ENCODE measurements at regions not wholly inside any gene's neighbourhood (a gene's known extent, or its start where the extent isn't known, plus 50 kb on each side); places are given as distances from the start of the nearest gene placed in this dataset.

- Histone ChIP-seq H3K4me1 (ENCODE audit: control insufficient read depth, insufficient read depth, low read length) (no peaks in the 10 kb centered on the region), H3K27ac (ENCODE audit: extremely low read depth, low read depth, low read length) (no peak overlapping the region), H3K36me3 (ENCODE audit: control insufficient read depth in 2 of 2, insufficient read depth in 1 of 2, low read length in 2 of 2) (no peaks in the 10 kb centered on the region), H3K9me3 (ENCODE audit: control insufficient read depth, insufficient read depth, low read depth, low read length) (no peaks in the 10 kb centered on the region), H3K4me3 (ENCODE audit: low read depth, low read length) (no peak overlapping the region)
- ChIA-PET POLR2A (no interaction called here), CTCF (no interaction called here)
- TF ChIP-seq ZNF610 (tag by site-specific recombination; IDR thresholded peaks at IDR 0.05; ENCODE audit: borderline replicate concordance) (no peak), SCRT1 (tag by site-specific recombination; IDR thresholded peaks at IDR 0.05; ENCODE audit: borderline replicate concordance) (no peak), ZFHX2 (tag by site-specific recombination; conservative IDR thresholded peaks at IDR 0.05) (no peak), ZNF140 (tag by site-specific recombination; IDR thresholded peaks at IDR 0.05) (no peak), MEIS1 (CRISPR knock-in tag; IDR thresholded peaks at IDR 0.05; ENCODE audit: borderline replicate concordance) (no peak), ZNF324 (tag by site-specific recombination; IDR thresholded peaks at IDR 0.05) (no peak), ZNF768 (tag by site-specific recombination; IDR thresholded peaks at IDR 0.05) (no peak), YY1 (tag by site-specific recombination; IDR thresholded peaks at IDR 0.05) (no peak), ZNF114 (tag by site-specific recombination; IDR thresholded peaks at IDR 0.05) (no peak), ZNF624 (tag by site-specific recombination; IDR thresholded peaks at IDR 0.05) (no peak), OSR2 (tag by site-specific recombination; IDR thresholded peaks at IDR 0.05) (no peak), IKZF3 (tag by site-specific recombination; IDR thresholded peaks at IDR 0.05) (no peak), WT1 (tag by site-specific recombination; IDR thresholded peaks at IDR 0.05) (no peak), HOXA7 (CRISPR knock-in tag; IDR thresholded peaks at IDR 0.05; ENCODE audit: borderline replicate concordance) (no peak), ZFP37 (tag by site-specific recombination; IDR thresholded peaks at IDR 0.05) (no peak), KLF7 (tag by site-specific recombination; IDR thresholded peaks at IDR 0.05; ENCODE audit: borderline replicate concordance) (no peak), GLIS1 (tag by site-specific recombination; IDR thresholded peaks at IDR 0.05) (no peak), SP3 (tag by site-specific recombination; IDR thresholded peaks at IDR 0.05) (no peak)
Measured at GRCh38 chr3:96086018-96086417, 728.4 kb upstream of the EPHA6 start.

GRCh38 chr3:96101006-96101560 lies 713.3 kb upstream of the EPHA6 start:
- Histone ChIP-seq H3K27ac (ENCODE audit: extremely low read depth, low read depth, low read length) (no peak overlapping the region), H3K4me3 (ENCODE audit: low read depth, low read length) (no peak overlapping the region), H3K9me3 (ENCODE audit: control insufficient read depth, insufficient read depth, low read depth, low read length) (no peaks in the 10 kb centered on the region), H3K36me3 (ENCODE audit: control insufficient read depth in 2 of 2, insufficient read depth in 1 of 2, low read length in 2 of 2) (no peaks in the 10 kb centered on the region), H3K4me1 (ENCODE audit: control insufficient read depth, insufficient read depth, low read length) (no peaks in the 10 kb centered on the region)
- POLR2A ChIA-PET, result no interaction called here
- no peak for TF ChIP-seq ZNF433 (tag by site-specific recombination; IDR thresholded peaks at IDR 0.05; ENCODE audit: low read depth)
- CTCF ChIA-PET, result no interaction called here

- no peak overlapping the region for H3K4me3 ChIP-seq (ENCODE audit: low read depth, low read length)
- ChIA-PET CTCF (interaction anchor here (0.6 kb wide), 1 partner anchor 258 kb away, joined by 5 read pairs; no protein-coding TSS in a partner anchor), POLR2A (no interaction called here)
- TF ChIP-seq HOXD13 (CRISPR knock-in tag; IDR thresholded peaks at IDR 0.05; ENCODE audit: borderline replicate concordance) (no peak), ZNF488 (tag by site-specific recombination; IDR thresholded peaks at IDR 0.05) (no peak), ZNF423 (tag by site-specific recombination; IDR thresholded peaks at IDR 0.05) (no peak), ZNF2 (tag by site-specific recombination; IDR thresholded peaks at IDR 0.05) (no peak)
- no peak overlapping the region for H3K27ac ChIP-seq (ENCODE audit: extremely low read depth, low read depth, low read length)
- no peaks in the 10 kb centered on the region for H3K9me3 ChIP-seq (ENCODE audit: control insufficient read depth, insufficient read depth, low read depth, low read length)
- no peaks in the 10 kb centered on the region for H3K36me3 ChIP-seq (ENCODE audit: control insufficient read depth in 2 of 2, insufficient read depth in 1 of 2, low read length in 2 of 2)
- H3K4me1 ChIP-seq (ENCODE audit: control insufficient read depth, insufficient read depth, low read length), result no peaks in the 10 kb centered on the region
Measured at GRCh38 chr3:96106701-96107100, 707.7 kb upstream of the EPHA6 start.

All from HEK293 (cell line).